ENCODE measurements at regions not wholly inside any gene's neighbourhood (a gene's known extent, or its start where the extent isn't known, plus 50 kb on each side); places are given as distances from the start of the nearest gene placed in this dataset.

- Mint-ChIP-seq H3K36me3 (no peaks in the 10 kb centered on the region), H3K9me3 (no peaks in the 10 kb centered on the region), H3K27ac (no peak overlapping the region), H3K27me3 (peaks cover 1% of the 10 kb centered on the region), H3K4me3 (no peak overlapping the region), H3K4me1 (no peaks in the 10 kb centered on the region)
These were observed 52.4 kb upstream of the PMFBP1 start for GRCh38 chr16:72224260-72224768.

- H3K27me3 Mint-ChIP-seq: peaks cover 1% of the 10 kb centered on the region
- H3K4me3 Mint-ChIP-seq: no peak overlapping the region
- no peak overlapping the region for H3K27ac Mint-ChIP-seq
- H3K9me3 Mint-ChIP-seq: no peaks in the 10 kb centered on the region
- H3K36me3 Mint-ChIP-seq: no peaks in the 10 kb centered on the region
- H3K4me1 Mint-ChIP-seq: no peaks in the 10 kb centered on the region
These were observed 50.5 kb upstream of the PMFBP1 start for GRCh38 chr16:72222503-72222902.
